ENCODE measurements at regions not wholly inside any gene's neighbourhood (a gene's known extent, or its start where the extent isn't known, plus 50 kb on each side); places are given as distances from the start of the nearest gene placed in this dataset.

DNA sequence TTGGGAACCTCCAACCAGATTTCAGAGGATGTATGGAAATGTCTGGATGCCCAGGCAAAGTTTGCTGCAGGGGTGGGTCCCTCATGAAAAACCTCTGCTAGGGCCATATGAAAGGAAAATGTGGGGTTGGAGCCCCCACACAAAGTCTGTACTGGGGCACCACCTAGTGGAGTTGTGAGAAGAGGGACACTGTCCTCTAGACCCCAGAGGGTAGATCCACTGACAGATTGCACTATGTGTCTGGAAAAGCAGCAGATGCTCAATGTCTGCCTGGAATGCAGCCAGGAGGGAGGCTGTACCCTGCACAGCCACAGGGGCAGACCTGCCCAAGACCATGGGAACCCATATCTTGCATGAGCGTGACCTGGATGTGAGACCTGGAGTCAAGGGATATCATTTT, 573.7 kb upstream of the NXPH2 start:
- Histone ChIP-seq H2AK5ac (ENCODE audit: insufficient read length, low read length) (no peak overlapping the region), H3K9ac (ENCODE audit: extremely low read depth, insufficient read length, low read length) (no peak overlapping the region), H2AFZ (ENCODE audit: low read length) (no peak overlapping the region), H3K79me1 (ENCODE audit: insufficient read depth, low read depth, low read length, poor library complexity, severe bottlenecking) (no peaks in the 10 kb centered on the region), H3T11ph (ENCODE audit: low read length) (no peak overlapping the region), H4K20me1 (ENCODE audit: control insufficient read depth, insufficient read depth, insufficient read length) (no peaks in the 10 kb centered on the region), H3K27ac (ENCODE audit: insufficient read length, low read depth, low read length) (no peak overlapping the region), H3K79me2 (ENCODE audit: insufficient read depth, low read length) (no peaks in the 10 kb centered on the region), H3K9me3 (ENCODE audit: control insufficient read depth, low read depth, low read length) (peaks cover 5% of the 10 kb centered on the region), H3K4me1 (ENCODE audit: insufficient read depth, low read length) (no peaks in the 10 kb centered on the region), H3K4ac (ENCODE audit: low read depth, low read length) (no peak overlapping the region), H2BK15ac (ENCODE audit: low read depth, low read length) (no peak overlapping the region), H3K14ac (ENCODE audit: insufficient read depth, low read length) (no peak overlapping the region), H4K8ac (replicated peaks; ENCODE audit: insufficient read length, low read depth, low read length) (no peak overlapping the region), H3K18ac (ENCODE audit: insufficient read length, low read depth, low read length) (no peak overlapping the region), H2BK120ac (ENCODE audit: low read depth, low read length, poor library complexity, severe bottlenecking) (no peak overlapping the region), H2BK12ac (ENCODE audit: insufficient read length, low read depth, low read length) (no peak overlapping the region), H2BK5ac (ENCODE audit: insufficient read length, low read length) (no peak overlapping the region), H4K91ac (ENCODE audit: insufficient read length, low read depth, low read length) (no peak overlapping the region), H4K5ac (ENCODE audit: insufficient read length, low read depth, low read length) (no peak overlapping the region), H3K23ac (ENCODE audit: insufficient read length, low read depth, low read length) (no peak overlapping the region), H3K23me2 (ENCODE audit: insufficient read length, low read depth, low read length, poor library complexity, severe bottlenecking) (no peaks in the 10 kb centered on the region), H3K56ac (ENCODE audit: insufficient read length, low read depth, low read length) (no peak overlapping the region), H3K27me3 (ENCODE audit: insufficient read depth, low read length) (no peaks in the 10 kb centered on the region), H3K4me2 (ENCODE audit: insufficient read depth, insufficient read length, low read length) (no peak overlapping the region), H2BK20ac (ENCODE audit: low read depth, low read length, poor library complexity, severe bottlenecking) (no peak overlapping the region)
- DNase-seq: no peak
- H3K4me3 Mint-ChIP-seq: no peak overlapping the region
- TF ChIP-seq, protein P1, sequence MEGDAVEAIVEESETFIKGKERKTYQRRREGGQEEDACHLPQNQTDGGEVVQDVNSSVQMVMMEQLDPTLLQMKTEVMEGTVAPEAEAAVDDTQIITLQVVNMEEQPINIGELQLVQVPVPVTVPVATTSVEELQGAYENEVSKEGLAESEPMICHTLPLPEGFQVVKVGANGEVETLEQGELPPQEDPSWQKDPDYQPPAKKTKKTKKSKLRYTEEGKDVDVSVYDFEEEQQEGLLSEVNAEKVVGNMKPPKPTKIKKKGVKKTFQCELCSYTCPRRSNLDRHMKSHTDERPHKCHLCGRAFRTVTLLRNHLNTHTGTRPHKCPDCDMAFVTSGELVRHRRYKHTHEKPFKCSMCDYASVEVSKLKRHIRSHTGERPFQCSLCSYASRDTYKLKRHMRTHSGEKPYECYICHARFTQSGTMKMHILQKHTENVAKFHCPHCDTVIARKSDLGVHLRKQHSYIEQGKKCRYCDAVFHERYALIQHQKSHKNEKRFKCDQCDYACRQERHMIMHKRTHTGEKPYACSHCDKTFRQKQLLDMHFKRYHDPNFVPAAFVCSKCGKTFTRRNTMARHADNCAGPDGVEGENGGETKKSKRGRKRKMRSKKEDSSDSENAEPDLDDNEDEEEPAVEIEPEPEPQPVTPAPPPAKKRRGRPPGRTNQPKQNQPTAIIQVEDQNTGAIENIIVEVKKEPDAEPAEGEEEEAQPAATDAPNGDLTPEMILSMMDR (conservative IDR thresholded peaks at IDR 0.05): peak; percentile 38; the same call in 2 of the 3 replicates
- H3K27ac Mint-ChIP-seq: no peak overlapping the region
- peaks cover 21 to 32% of the 10 kb centered on the region in 2 experiments for H3K9me3 Mint-ChIP-seq
- no peaks in the 10 kb centered on the region; the same call in 1 of the 2 replicates for H3K27me3 Mint-ChIP-seq (ENCODE audit: low read depth)
- H3K36me3 Mint-ChIP-seq (ENCODE audit: insufficient read depth in 1 of 3, low read depth in 3 of 3): peaks cover 10 to 15% (median 13%) of the 10 kb centered on the region in 3 experiments
- no peaks in the 10 kb centered on the region for H3K4me1 Mint-ChIP-seq
- WGBS (ENCODE audit: extremely low coverage, insufficient read length, low lambda C conversion rate): no CpG with 5 or more reads among the region's 1 CpG
